Parathyroid adenoma (tissue), 2 donors: ENCODE measurements at regions not wholly inside any gene's neighbourhood (a gene's known extent, or its start where the extent isn't known, plus 50 kb on each side); places are given as distances from the start of the nearest gene placed in this dataset.

Experiments used
- H2AFZ ChIP-seq: fragments of 300-600 bp; sonication (generic); one replicate; pipeline ENCODE4 v1.7.0; 2017; ENCODE audit warnings: antibody characterized with exemption, mild to moderate bottlenecking
- H3K27ac ChIP-seq: fragments of 300-600 bp; sonication (generic); one replicate; pipeline ENCODE4 v1.7.0; 2017
- H3K27me3 ChIP-seq: fragments of 300-600 bp; sonication (generic); one replicate; pipeline ENCODE4 v1.7.0; 2017; ENCODE audit warnings: low read length; ENCODE audit not compliant: control insufficient read depth, insufficient read depth
- H3K36me3 ChIP-seq: fragments of 300-600 bp; sonication (generic); one replicate; pipeline ENCODE4 v1.7.0; 2017; ENCODE audit warnings: low read length; ENCODE audit not compliant: control insufficient read depth, insufficient read depth
- H3K4me1 ChIP-seq: fragments of 300-600 bp; sonication (generic); one replicate; pipeline ENCODE4 v1.7.0; 2017; ENCODE audit warnings: control low read depth
- H3K4me2 ChIP-seq: fragments of 300-600 bp; sonication (generic); one replicate; pipeline ENCODE4 v1.7.0; 2017; ENCODE audit warnings: low read length
- H3K4me3 ChIP-seq: fragments of 300-600 bp; sonication (generic); one replicate; pipeline ENCODE4 v1.7.0; 2017; ENCODE audit warnings: low read depth, low read length
- H3K79me2 ChIP-seq: fragments of 300-600 bp; sonication (generic); one replicate; pipeline ENCODE4 v1.7.0; 2017; ENCODE audit warnings: control low read depth
- H3K9ac ChIP-seq: fragments of 300-600 bp; sonication (generic); one replicate; pipeline ENCODE4 v1.7.0; 2017; ENCODE audit warnings: mild to moderate bottlenecking
- H3K9me3 ChIP-seq: fragments of 300-600 bp; sonication (generic); one replicate; pipeline ENCODE4 v1.7.0; 2017; ENCODE audit warnings: low read length; ENCODE audit not compliant: control insufficient read depth
- TF ChIP-seq, protein P1 (sequence below): fragments of 300-600 bp; sonication (generic); IDR thresholded peaks from one replicate; pipeline ENCODE4 v1.7.0; 2017; ENCODE audit warnings: antibody characterized with exemption, mild to moderate bottlenecking
- donor health status: primary hyperparathyroidism.

- Histone ChIP-seq H3K79me2 (no peaks in the 10 kb centered on the region), H3K4me1 (no peaks in the 10 kb centered on the region), H3K9me3 (no peaks in the 10 kb centered on the region), H3K4me2 (no peak overlapping the region), H3K9ac (no peak overlapping the region), H3K36me3 (no peaks in the 10 kb centered on the region), H3K4me3 (no peak overlapping the region), H3K27ac (no peak overlapping the region), H2AFZ (peak overlapping the region; percentile 50), H3K27me3 (no peaks in the 10 kb centered on the region)
- TF ChIP-seq, protein P1, sequence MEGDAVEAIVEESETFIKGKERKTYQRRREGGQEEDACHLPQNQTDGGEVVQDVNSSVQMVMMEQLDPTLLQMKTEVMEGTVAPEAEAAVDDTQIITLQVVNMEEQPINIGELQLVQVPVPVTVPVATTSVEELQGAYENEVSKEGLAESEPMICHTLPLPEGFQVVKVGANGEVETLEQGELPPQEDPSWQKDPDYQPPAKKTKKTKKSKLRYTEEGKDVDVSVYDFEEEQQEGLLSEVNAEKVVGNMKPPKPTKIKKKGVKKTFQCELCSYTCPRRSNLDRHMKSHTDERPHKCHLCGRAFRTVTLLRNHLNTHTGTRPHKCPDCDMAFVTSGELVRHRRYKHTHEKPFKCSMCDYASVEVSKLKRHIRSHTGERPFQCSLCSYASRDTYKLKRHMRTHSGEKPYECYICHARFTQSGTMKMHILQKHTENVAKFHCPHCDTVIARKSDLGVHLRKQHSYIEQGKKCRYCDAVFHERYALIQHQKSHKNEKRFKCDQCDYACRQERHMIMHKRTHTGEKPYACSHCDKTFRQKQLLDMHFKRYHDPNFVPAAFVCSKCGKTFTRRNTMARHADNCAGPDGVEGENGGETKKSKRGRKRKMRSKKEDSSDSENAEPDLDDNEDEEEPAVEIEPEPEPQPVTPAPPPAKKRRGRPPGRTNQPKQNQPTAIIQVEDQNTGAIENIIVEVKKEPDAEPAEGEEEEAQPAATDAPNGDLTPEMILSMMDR = peak; percentile 70
Observed at GRCh38 chr7:142587578-142588191, 161.6 kb upstream of the PRSS1 start.

- Histone ChIP-seq H3K9ac (no peak overlapping the region), H3K27me3 (no peaks in the 10 kb centered on the region), H3K4me3 (no peak overlapping the region), H3K4me2 (no peak overlapping the region), H3K79me2 (no peaks in the 10 kb centered on the region), H3K4me1 (no peaks in the 10 kb centered on the region), H2AFZ (no peak overlapping the region), H3K36me3 (no peaks in the 10 kb centered on the region), H3K27ac (no peak overlapping the region), H3K9me3 (no peaks in the 10 kb centered on the region)
- TF ChIP-seq, protein P1 = no peak
Observed at GRCh38 chr7:142586611-142587010, 162.7 kb upstream of the PRSS1 start.

- H2AFZ ChIP-seq = no peak overlapping the region
- H3K27me3 ChIP-seq = no peaks in the 10 kb centered on the region
- H3K4me2 ChIP-seq = no peak overlapping the region
- no peak overlapping the region for H3K9ac ChIP-seq
- H3K4me3 ChIP-seq = no peak overlapping the region
- no peaks in the 10 kb centered on the region for H3K36me3 ChIP-seq
- H3K4me1 ChIP-seq = no peaks in the 10 kb centered on the region
- TF ChIP-seq, protein P1 = no peak
- H3K79me2 ChIP-seq = no peaks in the 10 kb centered on the region
- H3K27ac ChIP-seq = no peak overlapping the region
- no peaks in the 10 kb centered on the region for H3K9me3 ChIP-seq
Observed at GRCh38 chr7:142585425-142585824, 163.8 kb upstream of the PRSS1 start.

DNA sequence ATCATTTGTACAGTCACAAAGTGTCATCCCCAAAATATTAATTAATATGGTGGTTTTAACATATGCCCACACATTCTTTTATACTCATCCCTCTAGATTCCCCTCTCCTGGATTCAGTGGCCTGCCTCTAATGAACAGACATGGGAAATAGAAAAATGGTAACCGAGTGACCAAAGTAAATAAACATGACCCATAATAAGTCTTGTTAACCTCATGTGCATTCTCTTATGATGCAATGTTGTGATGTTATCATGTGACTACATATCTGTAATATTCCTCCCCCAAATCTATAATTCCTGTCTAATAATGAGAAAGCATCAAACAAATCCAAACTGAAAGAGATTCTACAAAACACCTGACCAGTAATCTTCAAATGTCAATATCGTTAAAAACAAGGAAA lies 164.5 kb upstream of the PRSS1 start:
- Histone ChIP-seq H3K79me2 (no peaks in the 10 kb centered on the region), H3K9ac (no peak overlapping the region), H3K4me2 (no peak overlapping the region), H3K27me3 (no peaks in the 10 kb centered on the region), H2AFZ (no peak overlapping the region), H3K4me3 (no peak overlapping the region), H3K9me3 (no peaks in the 10 kb centered on the region), H3K27ac (no peak overlapping the region), H3K4me1 (no peaks in the 10 kb centered on the region), H3K36me3 (no peaks in the 10 kb centered on the region)
- TF ChIP-seq, protein P1 = no peak

DNA sequence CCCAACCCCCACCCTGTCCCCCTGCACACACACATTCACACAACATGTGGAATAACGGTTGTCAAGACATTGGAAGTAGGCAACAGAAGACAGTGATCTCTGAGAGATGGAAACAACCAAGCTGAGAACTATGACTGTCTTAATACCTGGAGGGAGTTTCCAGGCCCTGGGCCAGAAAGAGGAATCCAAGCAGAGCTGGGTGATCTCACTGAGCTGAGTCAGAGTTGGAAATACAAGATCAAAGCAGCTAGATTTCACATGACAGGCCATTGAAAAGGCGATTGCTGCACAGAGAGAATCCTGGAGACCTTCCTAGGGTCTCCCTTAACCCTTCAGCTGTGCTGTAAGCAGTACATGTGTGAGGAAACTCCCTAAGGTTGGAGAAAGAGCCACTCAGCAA lies 165.8 kb upstream of the PRSS1 start:
- Histone ChIP-seq H3K4me3 (no peak overlapping the region), H3K79me2 (no peaks in the 10 kb centered on the region), H3K36me3 (no peaks in the 10 kb centered on the region), H3K9ac (no peak overlapping the region), H2AFZ (peak overlapping the region; percentile 21), H3K4me1 (no peaks in the 10 kb centered on the region), H3K9me3 (no peaks in the 10 kb centered on the region), H3K27ac (no peak overlapping the region), H3K27me3 (no peaks in the 10 kb centered on the region), H3K4me2 (no peak overlapping the region)
- TF ChIP-seq, protein P1 = no peak
